ENCODE measurements at regions not wholly inside any gene's neighbourhood (a gene's known extent, or its start where the extent isn't known, plus 50 kb on each side); places are given as distances from the start of the nearest gene placed in this dataset.

GRCh38 chr3:144097163-144097562, 125.5 kb downstream of the DIPK2A start:
- no CpG with 5 or more reads among the region's 2 CpGs for WGBS (ENCODE audit: insufficient coverage)
- Histone ChIP-seq H3K4me3 (replicated peaks in 1 of 3; ENCODE audit: low read depth in 2 of 3, low read length in 3 of 3) (no peak overlapping the region), H3K4me1 (ENCODE audit: control insufficient read depth in 1 of 2, insufficient read depth in 2 of 2, low read length in 2 of 2) (no peaks in the 10 kb centered on the region), H4K20me1 (ENCODE audit: insufficient read depth, low read length) (no peaks in the 10 kb centered on the region), H3K79me2 (ENCODE audit: insufficient read depth, low read length) (no peaks in the 10 kb centered on the region), H3K4me2 (replicated peaks; ENCODE audit: extremely low read depth, low read length, poor library complexity, severe bottlenecking) (no peak overlapping the region), H2AFZ (ENCODE audit: insufficient read depth, low read depth, low read length, poor library complexity, severe bottlenecking) (no peak overlapping the region), H3K27me3 (ENCODE audit: control insufficient read depth in 2 of 2, insufficient read depth in 2 of 2, low read length in 2 of 2) (no peaks in the 10 kb centered on the region), H3K36me3 (replicated peaks in 1 of 2; ENCODE audit: control insufficient read depth in 1 of 2, insufficient read depth in 2 of 2, low read length in 2 of 2) (no peaks in the 10 kb centered on the region), H3K9ac (ENCODE audit: insufficient read depth, low read length, poor library complexity, severe bottlenecking) (no peak overlapping the region), H3K27ac (ENCODE audit: low read depth in 1 of 2, low read length in 2 of 2) (no peak overlapping the region), H3K9me3 (replicated peaks in 1 of 2; ENCODE audit: control insufficient read depth in 1 of 2, insufficient read depth in 1 of 2, low read length in 2 of 2) (peaks cover 17% of the 10 kb centered on the region in 2 donors)
- no peaks in the 10 kb centered on the region for H3K36me3 Mint-ChIP-seq
- H3K27ac Mint-ChIP-seq: no peak overlapping the region
- H3K4me3 Mint-ChIP-seq: no peak overlapping the region
- intact Hi-C loops (cut with micrococcal nuclease): no loop called here
- no peaks in the 10 kb centered on the region for H3K4me1 Mint-ChIP-seq
- no peak for DNase-seq
- H3K9me3 Mint-ChIP-seq: peaks cover 10 to 23% (median 20%) of the 10 kb centered on the region in 7 donors
- H3K27me3 Mint-ChIP-seq (ENCODE audit: low read depth in 3 of 3): no peaks in the 10 kb centered on the region
- TF ChIP-seq, protein P1, sequence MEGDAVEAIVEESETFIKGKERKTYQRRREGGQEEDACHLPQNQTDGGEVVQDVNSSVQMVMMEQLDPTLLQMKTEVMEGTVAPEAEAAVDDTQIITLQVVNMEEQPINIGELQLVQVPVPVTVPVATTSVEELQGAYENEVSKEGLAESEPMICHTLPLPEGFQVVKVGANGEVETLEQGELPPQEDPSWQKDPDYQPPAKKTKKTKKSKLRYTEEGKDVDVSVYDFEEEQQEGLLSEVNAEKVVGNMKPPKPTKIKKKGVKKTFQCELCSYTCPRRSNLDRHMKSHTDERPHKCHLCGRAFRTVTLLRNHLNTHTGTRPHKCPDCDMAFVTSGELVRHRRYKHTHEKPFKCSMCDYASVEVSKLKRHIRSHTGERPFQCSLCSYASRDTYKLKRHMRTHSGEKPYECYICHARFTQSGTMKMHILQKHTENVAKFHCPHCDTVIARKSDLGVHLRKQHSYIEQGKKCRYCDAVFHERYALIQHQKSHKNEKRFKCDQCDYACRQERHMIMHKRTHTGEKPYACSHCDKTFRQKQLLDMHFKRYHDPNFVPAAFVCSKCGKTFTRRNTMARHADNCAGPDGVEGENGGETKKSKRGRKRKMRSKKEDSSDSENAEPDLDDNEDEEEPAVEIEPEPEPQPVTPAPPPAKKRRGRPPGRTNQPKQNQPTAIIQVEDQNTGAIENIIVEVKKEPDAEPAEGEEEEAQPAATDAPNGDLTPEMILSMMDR (IDR thresholded peaks at IDR 0.05): no peak

DNA sequence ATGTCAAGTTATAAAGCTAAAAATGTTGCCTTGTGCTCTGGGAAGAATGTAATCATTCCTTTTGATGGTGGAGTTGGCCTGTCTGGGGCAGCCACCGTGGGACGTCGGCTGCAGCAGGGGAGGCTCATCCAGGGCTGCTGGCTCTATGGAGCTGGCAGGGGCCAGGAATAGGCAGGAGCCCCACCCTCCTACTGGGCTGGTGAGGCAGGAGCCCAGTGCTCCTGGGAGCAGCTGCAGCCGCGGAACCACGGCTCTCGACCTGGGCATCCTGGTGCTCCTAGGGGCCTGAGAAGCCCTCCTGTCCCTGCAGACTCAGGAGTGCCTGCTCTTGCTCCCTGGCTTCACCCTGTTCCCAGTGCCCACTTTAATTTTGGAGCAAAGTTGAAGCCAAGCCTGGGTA, 127.1 kb downstream of the DIPK2A start:
- no peaks in the 10 kb centered on the region for H3K4me1 ChIP-seq (ENCODE audit: control insufficient read depth in 1 of 2, insufficient read depth in 2 of 2, low read length in 2 of 2)
- Mint-ChIP-seq H3K4me3 (no peak overlapping the region), H3K27ac (no peak overlapping the region), H3K36me3 (no peaks in the 10 kb centered on the region), H3K9me3 (peaks cover 6 to 21% (median 20%) of the 10 kb centered on the region in 7 donors), H3K4me1 (no peaks in the 10 kb centered on the region), H3K27me3 (ENCODE audit: low read depth in 3 of 3) (no peaks in the 10 kb centered on the region)
- H3K9me3 ChIP-seq (replicated peaks in 1 of 2; ENCODE audit: control insufficient read depth in 1 of 2, insufficient read depth in 1 of 2, low read length in 2 of 2): peaks cover 17% of the 10 kb centered on the region in 2 donors
- 100% methylated on average over 4 of the region's 7 CpGs for WGBS (ENCODE audit: insufficient coverage)
- intact Hi-C loops (cut with micrococcal nuclease): no loop called here
- TF ChIP-seq, protein P1 (IDR thresholded peaks at IDR 0.05): no peak
- no peak overlapping the region for H3K4me3 ChIP-seq (replicated peaks in 1 of 3; ENCODE audit: low read depth in 2 of 3, low read length in 3 of 3)
- no peaks in the 10 kb centered on the region for H3K27me3 ChIP-seq (ENCODE audit: control insufficient read depth in 2 of 2, insufficient read depth in 2 of 2, low read length in 2 of 2)
- H3K36me3 ChIP-seq (replicated peaks in 1 of 2; ENCODE audit: control insufficient read depth in 1 of 2, insufficient read depth in 2 of 2, low read length in 2 of 2): no peaks in the 10 kb centered on the region
- H2AFZ ChIP-seq (ENCODE audit: insufficient read depth, low read depth, low read length, poor library complexity, severe bottlenecking): no peak overlapping the region
- no peaks in the 10 kb centered on the region for H3K79me2 ChIP-seq (ENCODE audit: insufficient read depth, low read length)
- H4K20me1 ChIP-seq (ENCODE audit: insufficient read depth, low read length): no peaks in the 10 kb centered on the region
- no peak overlapping the region for H3K9ac ChIP-seq (ENCODE audit: insufficient read depth, low read length, poor library complexity, severe bottlenecking)
- no peak overlapping the region for H3K4me2 ChIP-seq (replicated peaks; ENCODE audit: extremely low read depth, low read length, poor library complexity, severe bottlenecking)
- no peak overlapping the region for H3K27ac ChIP-seq (ENCODE audit: low read depth in 1 of 2, low read length in 2 of 2)
- no peak for DNase-seq

All from CD14-positive monocyte (primary cell).